ENCODE measurements at regions not wholly inside any gene's neighbourhood (a gene's known extent, or its start where the extent isn't known, plus 50 kb on each side); places are given as distances from the start of the nearest gene placed in this dataset.
A peak's percentile ranks its signal among the peaks of the same experiment; 100 is the strongest.

DNA sequence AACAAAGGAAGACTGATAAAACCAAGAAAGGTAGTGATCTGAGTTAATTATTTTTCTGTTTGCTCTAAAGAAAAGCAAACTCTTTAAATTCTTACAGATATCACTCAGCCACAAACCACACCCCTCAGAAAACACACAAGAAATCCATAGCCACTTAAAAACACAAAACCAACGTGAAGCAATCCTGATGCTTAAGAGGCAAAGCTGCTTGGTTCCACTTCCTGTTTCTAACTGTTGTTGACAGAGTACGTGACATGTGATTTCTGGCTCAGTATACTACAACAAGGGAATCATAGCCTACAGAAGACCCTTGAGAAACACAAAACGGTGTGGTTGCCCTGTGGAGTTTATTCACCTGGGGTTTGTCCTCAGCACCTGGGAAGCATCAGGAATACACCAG, 240.9 kb upstream of the APCDD1 start:
- no peak overlapping the region for H4K5ac ChIP-seq (ENCODE audit: low read depth, low read length)

More for the DNA sequence above, 240.9 kb upstream of the APCDD1 start:
- ChIA-PET POLR2A (ENCODE audit: unreplicated experiment) (interaction anchor here (1.0 kb wide), 1 partner anchor 81 kb away, joined by 3 read pairs; no protein-coding TSS in a partner anchor), CTCF (no interaction called here)
- no peak overlapping the region for H2AK5ac ChIP-seq (ENCODE audit: low read depth, low read length)
- no peak overlapping the region for H3K27ac ChIP-seq (ENCODE audit: insufficient read depth, low read length)
- H2BK120ac ChIP-seq (ENCODE audit: low read depth, low read length) = no peak overlapping the region
- no peak overlapping the region for H2AK9ac ChIP-seq (replicated peaks; ENCODE audit: low read depth, low read length, poor library complexity)
- peaks cover 4% of the 10 kb centered on the region for H3K27me3 ChIP-seq (ENCODE audit: control insufficient read depth, insufficient read depth, low read length)
- no peak overlapping the region for H2BK15ac ChIP-seq (ENCODE audit: low read depth, low read length)
- H3K9me1 ChIP-seq (ENCODE audit: insufficient read depth, low read length) = no peaks in the 10 kb centered on the region
- H3K4me3 ChIP-seq (ENCODE audit: insufficient read depth, low read depth, low read length) = no peak overlapping the region
- H3K14ac ChIP-seq (replicated peaks; ENCODE audit: low read depth, low read length) = no peak overlapping the region
- peaks cover 7% of the 10 kb centered on the region for H3K9me3 ChIP-seq (ENCODE audit: control insufficient read depth, insufficient read depth, low read length)
- H2BK5ac ChIP-seq (ENCODE audit: low read depth, low read length, poor library complexity, severe bottlenecking) = no peak overlapping the region
- no peaks in the 10 kb centered on the region for H4K20me1 ChIP-seq (ENCODE audit: insufficient read depth, low read length)
- no peaks in the 10 kb centered on the region for H3K79me1 ChIP-seq (ENCODE audit: low read depth in 1 of 2, low read length in 2 of 2)
- no peak overlapping the region; the same call in 1 of the 2 replicates for H3K4ac ChIP-seq (ENCODE audit: low read depth, low read length)
- H4K91ac ChIP-seq (ENCODE audit: insufficient read depth, low read depth, low read length) = no peak overlapping the region
- no peak overlapping the region for H2BK20ac ChIP-seq (ENCODE audit: low read depth, low read length)
- no peak overlapping the region for H3K18ac ChIP-seq (ENCODE audit: low read depth, low read length)
- peak overlapping the region in 1 of 2 experiments; percentile 7; a peak in 1 of 4 replicates for H4K8ac ChIP-seq (ENCODE audit: low read depth in 2 of 2, low read length in 2 of 2)
- TF ChIP-seq NFE2L2 (IDR thresholded peaks at IDR 0.05; ENCODE audit: low read depth, low read length) = no peak
- TF ChIP-seq CEBPB (IDR thresholded peaks at IDR 0.05; ENCODE audit: low read depth, low read length) = peak; percentile 26; the same call in 1 of the 2 replicates
- no peaks in the 10 kb centered on the region for H3K4me1 ChIP-seq (ENCODE audit: control insufficient read depth, insufficient read depth, low read length)
- no peaks in the 10 kb centered on the region for H3K36me3 ChIP-seq (ENCODE audit: control insufficient read depth, insufficient read depth, low read length)
- H3K23ac ChIP-seq (ENCODE audit: low read depth, low read length) = no peak overlapping the region
- H2AFZ ChIP-seq (replicated peaks; ENCODE audit: low read length, poor library complexity) = no peak overlapping the region
- DNase-seq (peak; percentile 33), ATAC-seq (ENCODE audit: low read depth) (peak; percentile 40; the same call in 1 of the 2 replicates)
- intact Hi-C loops (cut with micrococcal nuclease) (no loop called here), dilution Hi-C loops (cut with HindIII; ENCODE audit: low sequenced_read_pairs, unreplicated experiment) (no loop called here), in situ Hi-C loops (cut with MboI; ENCODE audit: low sequenced_read_pairs) (no loop called here)
- H3K4me2 ChIP-seq (ENCODE audit: low read depth, low read length) = no peak overlapping the region
- BruUV-seq (replicated peaks) = no TSS peak
- WGBS, 2 experiments (ENCODE audit: extremely low coverage in 2 of 2, insufficient read length in 1 of 2) = 0% methylated on average over 1 of the region's 3 CpGs; no CpG with 5 or more reads in 1 of the 2 experiments
- H3K56ac ChIP-seq (ENCODE audit: extremely low read depth, insufficient read depth, low read length) = no peak overlapping the region
- no peak overlapping the region for H3K9ac ChIP-seq (ENCODE audit: low read depth, low read length)

Measured in IMR-90 (cell line).